Fibroblast of villous mesenchyme (primary cell): ENCODE measurements at regions not wholly inside any gene's neighbourhood (a gene's known extent, or its start where the extent isn't known, plus 50 kb on each side); places are given as distances from the start of the nearest gene placed in this dataset.

ENCODE experiments used
- DNase-seq: peaks from one replicate; pipeline ENCODE4 v3.0.0-alpha.2; 2010; ENCODE audit warnings: low read depth
- H3K4me3 ChIP-seq: 2 replicates; pipeline ENCODE4 v1.5.1; 2011; ENCODE audit warnings: low read depth, mild to moderate bottlenecking, low read length
- CTCF ChIP-seq: IDR thresholded peaks from 2 replicates; pipeline ENCODE4 v1.5.1; 2012; ENCODE audit warnings: low read depth, mild to moderate bottlenecking, low read length; ENCODE audit not compliant: insufficient read depth

- no peak for TF ChIP-seq CTCF
Observed at GRCh38 chr6:92906385-92906784, 513.0 kb downstream of the EPHA7 start.

GRCh38 chr6:92893741-92894140 is 525.6 kb downstream of the EPHA7 start:
- TF ChIP-seq CTCF, result no peak
- DNase-seq, result no peak
- H3K4me3 ChIP-seq, result no peak overlapping the region

More at GRCh38 chr6:92906385-92906784, 513.0 kb downstream of the EPHA7 start:
- no peak for DNase-seq
- H3K4me3 ChIP-seq, result no peak overlapping the region

GRCh38 chr6:92892626-92893170 is 526.7 kb downstream of the EPHA7 start:
- no peak overlapping the region for H3K4me3 ChIP-seq
- no peak for DNase-seq
- no peak for TF ChIP-seq CTCF

- no peak for DNase-seq
- H3K4me3 ChIP-seq, result no peak overlapping the region
- TF ChIP-seq CTCF, result no peak
Observed at GRCh38 chr6:92888316-92888715, 531.0 kb downstream of the EPHA7 start.

- H3K4me3 ChIP-seq, result no peak overlapping the region
- DNase-seq, result no peak
- no peak for TF ChIP-seq CTCF
Observed at GRCh38 chr6:92887871-92888270, 531.5 kb downstream of the EPHA7 start.

- TF ChIP-seq CTCF, result no peak
- no peak overlapping the region for H3K4me3 ChIP-seq
- no peak for DNase-seq
Observed at GRCh38 chr6:92879526-92879925, 539.8 kb downstream of the EPHA7 start.

GRCh38 chr6:92864966-92865555 is 554.3 kb downstream of the EPHA7 start:
- DNase-seq, result no peak
- H3K4me3 ChIP-seq, result no peak overlapping the region
- TF ChIP-seq CTCF, result no peak
